ENCODE measurements at regions not wholly inside any gene's neighbourhood (a gene's known extent, or its start where the extent isn't known, plus 50 kb on each side); places are given as distances from the start of the nearest gene placed in this dataset.

DNA sequence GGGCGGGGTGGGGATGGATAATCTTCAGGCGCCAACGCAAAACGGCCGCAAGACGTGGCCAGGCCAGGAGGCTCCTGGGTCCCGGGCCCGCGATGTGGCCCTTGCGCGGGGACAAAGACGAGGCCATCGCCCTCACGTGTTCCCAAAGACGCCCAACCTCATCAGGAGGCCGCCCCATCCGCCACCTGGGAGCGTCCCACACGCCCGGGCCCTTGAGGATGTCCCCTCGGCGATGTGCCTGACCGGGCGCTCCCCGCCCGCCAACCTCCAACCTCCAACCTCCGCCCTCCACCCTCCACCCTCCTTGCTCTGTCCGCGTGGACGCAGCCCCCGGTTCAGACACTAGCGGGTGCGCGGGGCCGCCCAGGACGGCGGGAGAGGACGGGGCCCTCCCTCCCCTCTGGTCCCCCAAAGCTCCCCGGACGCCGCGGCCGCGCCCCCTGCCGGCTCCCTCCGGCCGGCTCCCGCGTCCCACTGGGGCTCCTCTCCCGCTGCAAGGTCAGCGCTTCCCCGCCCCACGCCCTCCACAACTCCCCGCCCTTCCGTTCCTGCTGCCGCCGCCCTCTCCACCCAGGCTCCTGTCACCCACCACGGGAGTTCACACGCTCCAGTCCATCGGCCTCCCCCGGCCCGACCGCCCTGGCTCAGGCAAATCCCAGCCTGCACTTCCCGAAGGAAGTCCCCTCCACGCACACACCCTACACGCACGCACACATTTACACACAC, 250.8 kb upstream of the RPL38 start:
- Mint-ChIP-seq H3K4me3 (no peak overlapping the region), H3K4me1 (peaks cover 5% of the 10 kb centered on the region), H3K9me3 (no peaks in the 10 kb centered on the region), H3K27ac (no peak overlapping the region), H3K36me3 (no peaks in the 10 kb centered on the region), H3K27me3 (ENCODE audit: low read depth) (peaks cover 39% of the 10 kb centered on the region)
- DNase-seq (ENCODE audit: low spot score) (peak; percentile 65), ATAC-seq (peak; percentile 45)
- ChIA-PET POLR2A (interaction anchor here (0.6 kb wide), 1 partner anchor 80 kb away, joined by 3 read pairs; no protein-coding TSS in a partner anchor), CTCF (interaction anchor here (0.6 to 2.9 kb wide), 21 partner anchors 12 to 357 kb away, joined by 3 to 14 read pairs (median 3); partner anchors contain the start of gene SDK2)
- TF ChIP-seq, protein P1, sequence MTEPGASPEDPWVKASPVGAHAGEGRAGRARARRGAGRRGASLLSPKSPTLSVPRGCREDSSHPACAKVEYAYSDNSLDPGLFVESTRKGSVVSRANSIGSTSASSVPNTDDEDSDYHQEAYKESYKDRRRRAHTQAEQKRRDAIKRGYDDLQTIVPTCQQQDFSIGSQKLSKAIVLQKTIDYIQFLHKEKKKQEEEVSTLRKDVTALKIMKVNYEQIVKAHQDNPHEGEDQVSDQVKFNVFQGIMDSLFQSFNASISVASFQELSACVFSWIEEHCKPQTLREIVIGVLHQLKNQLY (CRISPR knock-in tag; IDR thresholded peaks at IDR 0.05): no peak
- TF ChIP-seq, protein P2, sequence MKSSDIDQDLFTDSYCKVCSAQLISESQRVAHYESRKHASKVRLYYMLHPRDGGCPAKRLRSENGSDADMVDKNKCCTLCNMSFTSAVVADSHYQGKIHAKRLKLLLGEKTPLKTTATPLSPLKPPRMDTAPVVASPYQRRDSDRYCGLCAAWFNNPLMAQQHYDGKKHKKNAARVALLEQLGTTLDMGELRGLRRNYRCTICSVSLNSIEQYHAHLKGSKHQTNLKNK (CRISPR knock-in tag; IDR thresholded peaks at IDR 0.05): no peak
- TF ChIP-seq CBFB (CRISPR knock-in tag; IDR thresholded peaks at IDR 0.05; ENCODE audit: low read depth) (no peak), TEAD4 (CRISPR knock-in tag; IDR thresholded peaks at IDR 0.05) (no peak), ESRRA (CRISPR knock-in tag; IDR thresholded peaks at IDR 0.05; ENCODE audit: borderline replicate concordance) (no peak), ZNF396 (CRISPR knock-in tag; IDR thresholded peaks at IDR 0.05; ENCODE audit: borderline replicate concordance) (no peak), ZNF317 (CRISPR knock-in tag; IDR thresholded peaks at IDR 0.05; ENCODE audit: borderline replicate concordance, low read depth) (no peak), CREB1 (CRISPR knock-in tag; IDR thresholded peaks at IDR 0.05) (no peak), GRHL2 (CRISPR knock-in tag; IDR thresholded peaks at IDR 0.05; ENCODE audit: insufficient replicate concordance, severe bottlenecking) (no peak), FOXP1 (CRISPR knock-in tag; IDR thresholded peaks at IDR 0.05; ENCODE audit: borderline replicate concordance) (no peak; the same call in 1 of the 2 replicates), FOXK1 (CRISPR knock-in tag; IDR thresholded peaks at IDR 0.05) (no peak), JUN (CRISPR knock-in tag; IDR thresholded peaks at IDR 0.05) (no peak), ETV6 (CRISPR knock-in tag; IDR thresholded peaks at IDR 0.05) (peak; percentile 50), KAT7 (CRISPR knock-in tag; IDR thresholded peaks at IDR 0.05; ENCODE audit: borderline replicate concordance) (peak; percentile 40; the same call in 1 of the 2 replicates), JAZF1 (CRISPR knock-in tag; IDR thresholded peaks at IDR 0.05) (no peak), ZNF423 (CRISPR knock-in tag; IDR thresholded peaks at IDR 0.05) (no peak)
- TF ChIP-seq, protein P3, sequence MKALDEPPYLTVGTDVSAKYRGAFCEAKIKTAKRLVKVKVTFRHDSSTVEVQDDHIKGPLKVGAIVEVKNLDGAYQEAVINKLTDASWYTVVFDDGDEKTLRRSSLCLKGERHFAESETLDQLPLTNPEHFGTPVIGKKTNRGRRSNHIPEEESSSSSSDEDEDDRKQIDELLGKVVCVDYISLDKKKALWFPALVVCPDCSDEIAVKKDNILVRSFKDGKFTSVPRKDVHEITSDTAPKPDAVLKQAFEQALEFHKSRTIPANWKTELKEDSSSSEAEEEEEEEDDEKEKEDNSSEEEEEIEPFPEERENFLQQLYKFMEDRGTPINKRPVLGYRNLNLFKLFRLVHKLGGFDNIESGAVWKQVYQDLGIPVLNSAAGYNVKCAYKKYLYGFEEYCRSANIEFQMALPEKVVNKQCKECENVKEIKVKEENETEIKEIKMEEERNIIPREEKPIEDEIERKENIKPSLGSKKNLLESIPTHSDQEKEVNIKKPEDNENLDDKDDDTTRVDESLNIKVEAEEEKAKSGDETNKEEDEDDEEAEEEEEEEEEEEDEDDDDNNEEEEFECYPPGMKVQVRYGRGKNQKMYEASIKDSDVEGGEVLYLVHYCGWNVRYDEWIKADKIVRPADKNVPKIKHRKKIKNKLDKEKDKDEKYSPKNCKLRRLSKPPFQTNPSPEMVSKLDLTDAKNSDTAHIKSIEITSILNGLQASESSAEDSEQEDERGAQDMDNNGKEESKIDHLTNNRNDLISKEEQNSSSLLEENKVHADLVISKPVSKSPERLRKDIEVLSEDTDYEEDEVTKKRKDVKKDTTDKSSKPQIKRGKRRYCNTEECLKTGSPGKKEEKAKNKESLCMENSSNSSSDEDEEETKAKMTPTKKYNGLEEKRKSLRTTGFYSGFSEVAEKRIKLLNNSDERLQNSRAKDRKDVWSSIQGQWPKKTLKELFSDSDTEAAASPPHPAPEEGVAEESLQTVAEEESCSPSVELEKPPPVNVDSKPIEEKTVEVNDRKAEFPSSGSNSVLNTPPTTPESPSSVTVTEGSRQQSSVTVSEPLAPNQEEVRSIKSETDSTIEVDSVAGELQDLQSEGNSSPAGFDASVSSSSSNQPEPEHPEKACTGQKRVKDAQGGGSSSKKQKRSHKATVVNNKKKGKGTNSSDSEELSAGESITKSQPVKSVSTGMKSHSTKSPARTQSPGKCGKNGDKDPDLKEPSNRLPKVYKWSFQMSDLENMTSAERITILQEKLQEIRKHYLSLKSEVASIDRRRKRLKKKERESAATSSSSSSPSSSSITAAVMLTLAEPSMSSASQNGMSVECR (CRISPR knock-in tag; IDR thresholded peaks at IDR 0.05; ENCODE audit: borderline replicate concordance): no peak
- TF ChIP-seq, protein P4, sequence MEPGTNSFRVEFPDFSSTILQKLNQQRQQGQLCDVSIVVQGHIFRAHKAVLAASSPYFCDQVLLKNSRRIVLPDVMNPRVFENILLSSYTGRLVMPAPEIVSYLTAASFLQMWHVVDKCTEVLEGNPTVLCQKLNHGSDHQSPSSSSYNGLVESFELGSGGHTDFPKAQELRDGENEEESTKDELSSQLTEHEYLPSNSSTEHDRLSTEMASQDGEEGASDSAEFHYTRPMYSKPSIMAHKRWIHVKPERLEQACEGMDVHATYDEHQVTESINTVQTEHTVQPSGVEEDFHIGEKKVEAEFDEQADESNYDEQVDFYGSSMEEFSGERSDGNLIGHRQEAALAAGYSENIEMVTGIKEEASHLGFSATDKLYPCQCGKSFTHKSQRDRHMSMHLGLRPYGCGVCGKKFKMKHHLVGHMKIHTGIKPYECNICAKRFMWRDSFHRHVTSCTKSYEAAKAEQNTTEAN (CRISPR knock-in tag; IDR thresholded peaks at IDR 0.05): no peak
- TF ChIP-seq, protein P5, sequence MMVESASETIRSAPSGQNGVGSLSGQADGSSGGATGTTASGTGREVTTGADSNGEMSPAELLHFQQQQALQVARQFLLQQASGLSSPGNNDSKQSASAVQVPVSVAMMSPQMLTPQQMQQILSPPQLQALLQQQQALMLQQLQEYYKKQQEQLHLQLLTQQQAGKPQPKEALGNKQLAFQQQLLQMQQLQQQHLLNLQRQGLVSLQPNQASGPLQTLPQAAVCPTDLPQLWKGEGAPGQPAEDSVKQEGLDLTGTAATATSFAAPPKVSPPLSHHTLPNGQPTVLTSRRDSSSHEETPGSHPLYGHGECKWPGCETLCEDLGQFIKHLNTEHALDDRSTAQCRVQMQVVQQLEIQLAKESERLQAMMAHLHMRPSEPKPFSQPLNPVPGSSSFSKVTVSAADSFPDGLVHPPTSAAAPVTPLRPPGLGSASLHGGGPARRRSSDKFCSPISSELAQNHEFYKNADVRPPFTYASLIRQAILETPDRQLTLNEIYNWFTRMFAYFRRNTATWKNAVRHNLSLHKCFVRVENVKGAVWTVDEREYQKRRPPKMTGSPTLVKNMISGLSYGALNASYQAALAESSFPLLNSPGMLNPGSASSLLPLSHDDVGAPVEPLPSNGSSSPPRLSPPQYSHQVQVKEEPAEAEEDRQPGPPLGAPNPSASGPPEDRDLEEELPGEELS (CRISPR knock-in tag; IDR thresholded peaks at IDR 0.05): no peak
- TF ChIP-seq, protein P6, sequence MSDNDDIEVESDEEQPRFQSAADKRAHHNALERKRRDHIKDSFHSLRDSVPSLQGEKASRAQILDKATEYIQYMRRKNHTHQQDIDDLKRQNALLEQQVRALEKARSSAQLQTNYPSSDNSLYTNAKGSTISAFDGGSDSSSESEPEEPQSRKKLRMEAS (CRISPR knock-in tag; IDR thresholded peaks at IDR 0.05): peak; percentile 77
- TF ChIP-seq, protein P7, sequence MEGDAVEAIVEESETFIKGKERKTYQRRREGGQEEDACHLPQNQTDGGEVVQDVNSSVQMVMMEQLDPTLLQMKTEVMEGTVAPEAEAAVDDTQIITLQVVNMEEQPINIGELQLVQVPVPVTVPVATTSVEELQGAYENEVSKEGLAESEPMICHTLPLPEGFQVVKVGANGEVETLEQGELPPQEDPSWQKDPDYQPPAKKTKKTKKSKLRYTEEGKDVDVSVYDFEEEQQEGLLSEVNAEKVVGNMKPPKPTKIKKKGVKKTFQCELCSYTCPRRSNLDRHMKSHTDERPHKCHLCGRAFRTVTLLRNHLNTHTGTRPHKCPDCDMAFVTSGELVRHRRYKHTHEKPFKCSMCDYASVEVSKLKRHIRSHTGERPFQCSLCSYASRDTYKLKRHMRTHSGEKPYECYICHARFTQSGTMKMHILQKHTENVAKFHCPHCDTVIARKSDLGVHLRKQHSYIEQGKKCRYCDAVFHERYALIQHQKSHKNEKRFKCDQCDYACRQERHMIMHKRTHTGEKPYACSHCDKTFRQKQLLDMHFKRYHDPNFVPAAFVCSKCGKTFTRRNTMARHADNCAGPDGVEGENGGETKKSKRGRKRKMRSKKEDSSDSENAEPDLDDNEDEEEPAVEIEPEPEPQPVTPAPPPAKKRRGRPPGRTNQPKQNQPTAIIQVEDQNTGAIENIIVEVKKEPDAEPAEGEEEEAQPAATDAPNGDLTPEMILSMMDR (IDR thresholded peaks at IDR 0.05): 0 out of 2 replicates have a peak, but pooled peaks have one; percentile 28
- TF ChIP-seq, protein P8, sequence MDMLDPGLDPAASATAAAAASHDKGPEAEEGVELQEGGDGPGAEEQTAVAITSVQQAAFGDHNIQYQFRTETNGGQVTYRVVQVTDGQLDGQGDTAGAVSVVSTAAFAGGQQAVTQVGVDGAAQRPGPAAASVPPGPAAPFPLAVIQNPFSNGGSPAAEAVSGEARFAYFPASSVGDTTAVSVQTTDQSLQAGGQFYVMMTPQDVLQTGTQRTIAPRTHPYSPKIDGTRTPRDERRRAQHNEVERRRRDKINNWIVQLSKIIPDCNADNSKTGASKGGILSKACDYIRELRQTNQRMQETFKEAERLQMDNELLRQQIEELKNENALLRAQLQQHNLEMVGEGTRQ (CRISPR knock-in tag; IDR thresholded peaks at IDR 0.05): peak; percentile 43
